DND-41 (cell line): ENCODE measurements at regions not wholly inside any gene's neighbourhood (a gene's known extent, or its start where the extent isn't known, plus 50 kb on each side); places are given as distances from the start of the nearest gene placed in this dataset.

ENCODE experiments used
- ATAC-seq: fragments of 200-7000 bp; cut with Tn5 transposase; 3 replicates; pipeline ENCODE4 v1.9.1; 2021; ENCODE audit warnings: low read depth; ENCODE audit not compliant: insufficient read depth
- DNase-seq: peaks from one replicate; pipeline ENCODE4 v3.0.0-alpha.2; 2020
- H2AFZ ChIP-seq: 2 replicates; pipeline ENCODE4 v1.6.0; 2012; ENCODE audit warnings: low read depth, low read length
- H3K27ac ChIP-seq: 2 replicates; pipeline ENCODE4 v1.5.1; 2012; ENCODE audit warnings: low read length, inconsistent platforms
- H3K27me3 ChIP-seq: fragments of 200-600 bp; sonication (generic); 2 replicates; pipeline ENCODE4 v1.6.0; 2012; ENCODE audit warnings: low read length, mild to moderate bottlenecking, inconsistent platforms; ENCODE audit not compliant: insufficient read depth, poor library complexity
- H3K36me3 ChIP-seq: 2 replicates; pipeline ENCODE4 v1.5.1; 2012; ENCODE audit warnings: low read length, inconsistent platforms; ENCODE audit not compliant: insufficient read depth
- H3K4me1 ChIP-seq: 2 replicates; pipeline ENCODE4 v1.5.1; 2012; ENCODE audit warnings: mild to moderate bottlenecking, low read length; ENCODE audit not compliant: insufficient read depth
- H3K4me2 ChIP-seq: 2 replicates; pipeline ENCODE4 v1.6.0; 2012; ENCODE audit warnings: mild to moderate bottlenecking, moderate library complexity, low read length, inconsistent platforms; ENCODE audit not compliant: insufficient read depth
- H3K4me3 ChIP-seq, 2 experiments: fragments of 200-600 bp in 1 of 2; shearing (Covaris generic) in 1 of 2; 2 replicates each; pipeline ENCODE4 v1.5.1; 2012 to 2016; ENCODE audit warnings: inconsistent platforms in 2 of 2, low read length in 2 of 2, mild to moderate bottlenecking in 2 of 2, low read depth in 1 of 2, moderate library complexity in 1 of 2
- H3K79me2 ChIP-seq: 2 replicates; pipeline ENCODE4 v1.6.0; 2012; ENCODE audit warnings: low read length, inconsistent platforms; ENCODE audit not compliant: insufficient read depth
- H3K9ac ChIP-seq: 2 replicates; pipeline ENCODE4 v1.6.0; 2012; ENCODE audit warnings: low read depth, mild to moderate bottlenecking, inconsistent platforms, low read length, moderate library complexity
- H3K9me3 ChIP-seq: 2 replicates; pipeline ENCODE4 v1.5.1; 2012; ENCODE audit warnings: low read length, moderate library complexity, mild to moderate bottlenecking, inconsistent platforms; ENCODE audit not compliant: insufficient read depth, severe bottlenecking
- H4K20me1 ChIP-seq: 2 replicates; pipeline ENCODE4 v1.6.0; 2012; ENCODE audit warnings: low read length; ENCODE audit not compliant: insufficient read depth
- EZH2 ChIP-seq: IDR thresholded peaks from 3 replicates; pipeline ENCODE4 v1.6.1; 2012; ENCODE audit warnings: borderline replicate concordance, low read depth, mild to moderate bottlenecking, moderate library complexity, low read length, inconsistent platforms; ENCODE audit not compliant: severe bottlenecking
- TF ChIP-seq, protein P1 (sequence below): IDR thresholded peaks from 2 replicates; pipeline ENCODE4 v1.5.1; 2012; ENCODE audit warnings: borderline replicate concordance, low read length, moderate library complexity, mild to moderate bottlenecking; ENCODE audit not compliant: poor library complexity, severe bottlenecking; ENCODE audit errors: extremely low read depth

DNA sequence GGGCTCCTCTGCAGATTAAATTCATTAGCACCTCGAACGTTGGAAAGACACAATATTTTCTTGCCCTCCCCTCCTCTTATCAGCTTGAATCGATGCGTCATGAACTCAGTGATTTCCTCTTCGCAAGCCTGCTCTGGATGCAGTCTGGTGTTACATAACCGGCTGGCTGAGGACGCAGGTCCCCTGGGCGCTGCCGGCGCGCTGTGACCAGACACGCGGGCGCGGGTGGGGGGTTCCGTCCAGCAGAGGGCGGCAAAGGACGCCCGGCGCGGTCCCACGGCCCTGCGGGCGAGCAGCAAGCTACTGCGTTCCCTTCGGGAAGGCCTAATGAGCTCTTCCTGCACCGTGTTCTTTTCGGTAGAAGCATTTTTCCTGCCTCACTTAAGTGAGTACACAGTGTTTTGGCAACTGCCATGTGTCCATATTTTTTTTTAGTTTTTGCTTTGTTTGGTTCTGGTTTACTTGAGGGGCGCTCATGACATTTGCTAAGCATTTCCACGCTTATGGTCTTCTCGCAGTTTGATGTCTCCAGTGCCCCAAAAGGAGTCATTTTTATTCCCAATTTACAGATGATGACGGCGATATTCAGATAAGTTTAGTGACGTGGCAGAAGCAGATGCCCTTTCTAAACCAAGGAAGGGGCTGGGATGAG is 112.2 kb upstream of the MBNL2 start:
- no peak for TF ChIP-seq EZH2
- TF ChIP-seq, protein P1, sequence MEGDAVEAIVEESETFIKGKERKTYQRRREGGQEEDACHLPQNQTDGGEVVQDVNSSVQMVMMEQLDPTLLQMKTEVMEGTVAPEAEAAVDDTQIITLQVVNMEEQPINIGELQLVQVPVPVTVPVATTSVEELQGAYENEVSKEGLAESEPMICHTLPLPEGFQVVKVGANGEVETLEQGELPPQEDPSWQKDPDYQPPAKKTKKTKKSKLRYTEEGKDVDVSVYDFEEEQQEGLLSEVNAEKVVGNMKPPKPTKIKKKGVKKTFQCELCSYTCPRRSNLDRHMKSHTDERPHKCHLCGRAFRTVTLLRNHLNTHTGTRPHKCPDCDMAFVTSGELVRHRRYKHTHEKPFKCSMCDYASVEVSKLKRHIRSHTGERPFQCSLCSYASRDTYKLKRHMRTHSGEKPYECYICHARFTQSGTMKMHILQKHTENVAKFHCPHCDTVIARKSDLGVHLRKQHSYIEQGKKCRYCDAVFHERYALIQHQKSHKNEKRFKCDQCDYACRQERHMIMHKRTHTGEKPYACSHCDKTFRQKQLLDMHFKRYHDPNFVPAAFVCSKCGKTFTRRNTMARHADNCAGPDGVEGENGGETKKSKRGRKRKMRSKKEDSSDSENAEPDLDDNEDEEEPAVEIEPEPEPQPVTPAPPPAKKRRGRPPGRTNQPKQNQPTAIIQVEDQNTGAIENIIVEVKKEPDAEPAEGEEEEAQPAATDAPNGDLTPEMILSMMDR, result peak; percentile 93
- H3K4me3 ChIP-seq, result no peak overlapping the region
- ATAC-seq, result peak; percentile 99
- H3K27me3 ChIP-seq, result peaks cover 3% of the 10 kb centered on the region
- H2AFZ ChIP-seq, result 0 out of 2 replicates have a peak overlapping the region, but pooled peaks have one; percentile 40
- no peak overlapping the region for H3K27ac ChIP-seq
- peak; percentile 76 for DNase-seq
- no peak overlapping the region for H3K9ac ChIP-seq
- no peaks in the 10 kb centered on the region for H4K20me1 ChIP-seq
- H3K4me2 ChIP-seq, result peak overlapping the region; percentile 55
- peaks cover 7% of the 10 kb centered on the region for H3K4me1 ChIP-seq
- no peaks in the 10 kb centered on the region for H3K36me3 ChIP-seq
- no peaks in the 10 kb centered on the region for H3K79me2 ChIP-seq
- no peaks in the 10 kb centered on the region for H3K9me3 ChIP-seq

DNA sequence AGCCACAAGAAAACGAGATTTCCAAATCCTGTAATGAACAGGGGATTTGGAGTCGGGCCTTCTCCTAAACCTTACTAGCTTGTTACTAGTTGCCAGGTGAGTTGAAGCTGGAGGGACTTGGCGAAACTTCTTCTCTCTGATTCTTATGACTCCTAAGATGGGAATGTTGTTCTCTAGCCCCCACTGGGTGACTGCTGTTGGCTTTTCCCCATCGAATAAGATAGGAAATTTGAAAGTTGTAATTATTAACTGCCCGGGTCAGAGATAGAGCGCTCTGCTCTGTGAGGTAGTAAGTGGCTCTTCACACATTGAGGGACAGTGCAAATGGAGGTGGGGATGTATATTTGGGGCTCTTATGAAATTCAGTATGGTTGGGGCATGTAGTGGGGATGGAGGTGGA is 111.2 kb upstream of the MBNL2 start:
- Histone ChIP-seq H2AFZ (no peak overlapping the region), H4K20me1 (no peaks in the 10 kb centered on the region), H3K9ac (no peak overlapping the region), H3K4me2 (no peak overlapping the region), H3K27ac (no peak overlapping the region), H3K27me3 (peaks cover 3% of the 10 kb centered on the region), H3K9me3 (no peaks in the 10 kb centered on the region), H3K4me1 (peaks cover 7% of the 10 kb centered on the region), H3K4me3 (no peak overlapping the region), H3K79me2 (no peaks in the 10 kb centered on the region), H3K36me3 (no peaks in the 10 kb centered on the region)
- no peak for DNase-seq
- TF ChIP-seq EZH2, result no peak
- TF ChIP-seq, protein P1, result no peak
- no peak for ATAC-seq

DNA sequence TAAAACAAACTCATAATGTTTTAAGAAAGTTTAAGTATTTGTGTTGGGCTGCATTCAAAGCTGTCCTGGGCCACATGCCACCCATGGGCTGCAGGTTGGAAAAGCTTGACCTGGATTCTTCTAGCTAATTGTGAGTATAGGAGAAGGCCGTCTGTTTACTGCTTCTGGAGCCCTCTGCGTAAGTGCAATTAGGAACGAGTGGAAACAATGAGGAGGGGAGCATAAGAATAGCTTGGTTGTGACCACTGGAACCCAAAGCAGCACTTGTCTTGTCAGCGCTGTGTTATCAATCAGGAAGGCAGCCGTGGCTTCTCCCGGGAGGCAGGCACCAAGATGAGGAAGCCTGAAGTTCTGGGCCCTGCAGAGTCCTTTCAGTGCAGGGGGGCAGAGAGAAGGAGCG is 110.4 kb upstream of the MBNL2 start:
- H3K9ac ChIP-seq, result no peak overlapping the region
- no peak overlapping the region for H2AFZ ChIP-seq
- H3K4me3 ChIP-seq, result no peak overlapping the region
- no peak overlapping the region for H3K27ac ChIP-seq
- ATAC-seq (no peak), DNase-seq (no peak)
- peaks cover 3% of the 10 kb centered on the region for H3K27me3 ChIP-seq
- TF ChIP-seq EZH2, result no peak
- TF ChIP-seq, protein P1, result no peak
- H3K9me3 ChIP-seq, result no peaks in the 10 kb centered on the region
- peaks cover 7% of the 10 kb centered on the region for H3K4me1 ChIP-seq
- no peak overlapping the region for H3K4me2 ChIP-seq
- no peaks in the 10 kb centered on the region for H3K36me3 ChIP-seq
- H3K79me2 ChIP-seq, result no peaks in the 10 kb centered on the region
- H4K20me1 ChIP-seq, result no peaks in the 10 kb centered on the region
